ENCODE measurements at regions not wholly inside any gene's neighbourhood (a gene's known extent, or its start where the extent isn't known, plus 50 kb on each side); places are given as distances from the start of the nearest gene placed in this dataset.

DNA sequence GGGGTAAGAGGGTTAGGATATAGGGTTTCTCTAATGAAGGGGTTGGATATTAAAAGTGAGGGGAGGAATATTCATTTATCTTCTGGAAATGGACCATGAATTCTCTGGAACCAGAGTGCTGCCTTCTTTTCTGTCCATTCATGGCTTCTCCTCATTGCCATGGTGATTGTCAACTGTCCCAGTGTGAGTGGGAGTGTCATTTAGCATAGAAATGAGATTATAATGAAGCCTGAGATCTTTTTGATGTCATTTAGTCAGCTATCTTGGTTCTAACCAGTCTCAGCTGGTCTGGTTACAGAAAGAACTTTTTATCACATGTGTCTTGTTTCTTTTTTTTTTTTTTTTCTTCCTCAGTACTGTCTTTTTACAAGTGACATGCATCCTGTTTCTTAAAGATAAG, 497.3 kb upstream of the PITX2 start:
- Histone ChIP-seq H3K9me3 (ENCODE audit: control insufficient read depth in 4 of 4, low read length in 3 of 4) (no peaks in the 10 kb centered on the region), H3K4me3 (ENCODE audit: low read depth in 1 of 3, low read length in 3 of 3) (no peak overlapping the region), H3K27ac (ENCODE audit: low read depth in 1 of 2, low read length in 2 of 2) (no peak overlapping the region), H3K9ac (ENCODE audit: low read depth in 1 of 2, low read length in 2 of 2) (no peak overlapping the region), H3K27me3 (ENCODE audit: control insufficient read depth in 4 of 4, insufficient read depth in 4 of 4, low read length in 3 of 4) (no peaks in the 10 kb centered on the region), H3K36me3 (ENCODE audit: control insufficient read depth in 4 of 4, insufficient read depth in 3 of 4, low read depth in 1 of 4, low read length in 3 of 4) (no peaks in the 10 kb centered on the region), H3K4me1 (ENCODE audit: control insufficient read depth in 4 of 4, insufficient read depth in 4 of 4, low read length in 3 of 4) (no peaks in the 10 kb centered on the region)
- TF ChIP-seq JUND (IDR thresholded peaks at IDR 0.05) (no peak), FOXA1 (IDR thresholded peaks at IDR 0.05) (no peak), HNF4A (conservative IDR thresholded peaks at IDR 0.05) (no peak), HNF4G (IDR thresholded peaks at IDR 0.05) (no peak), TAF1 (conservative IDR thresholded peaks at IDR 0.05) (no peak), RXRA (IDR thresholded peaks at IDR 0.05) (no peak)
- DNase-seq (ENCODE audit: low spot score) = no peak

DNA sequence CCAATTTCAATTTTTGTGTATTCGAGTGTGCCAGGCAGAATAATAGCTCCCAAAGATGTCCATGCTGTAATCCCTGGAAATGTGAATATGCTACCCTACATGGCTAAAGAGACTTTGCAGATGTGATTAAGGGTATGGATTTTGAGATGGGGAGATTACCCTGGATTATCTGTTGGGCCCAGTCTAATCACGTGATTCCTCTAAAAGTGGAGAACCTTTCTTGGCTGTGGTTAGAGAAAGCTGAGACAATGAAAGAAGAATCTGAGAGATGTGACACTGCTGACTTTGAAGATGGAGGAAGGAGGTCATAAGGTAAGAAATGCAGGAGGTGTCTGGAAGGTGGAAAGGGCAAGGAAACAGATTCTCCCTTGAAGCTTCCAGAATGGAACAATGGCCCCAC, 503.5 kb upstream of the PITX2 start:
- Histone ChIP-seq H3K27ac (ENCODE audit: low read depth in 1 of 2, low read length in 2 of 2) (no peak overlapping the region), H3K36me3 (ENCODE audit: control insufficient read depth in 4 of 4, insufficient read depth in 3 of 4, low read depth in 1 of 4, low read length in 3 of 4) (no peaks in the 10 kb centered on the region), H3K27me3 (ENCODE audit: control insufficient read depth in 4 of 4, insufficient read depth in 4 of 4, low read length in 3 of 4) (peaks cover 0 to 5% (median 0%) of the 10 kb centered on the region in 4 donors), H3K4me1 (ENCODE audit: control insufficient read depth in 4 of 4, insufficient read depth in 4 of 4, low read length in 3 of 4) (no peaks in the 10 kb centered on the region), H3K9me3 (ENCODE audit: control insufficient read depth in 4 of 4, low read length in 3 of 4) (no peaks in the 10 kb centered on the region), H3K9ac (ENCODE audit: low read depth in 1 of 2, low read length in 2 of 2) (no peak overlapping the region), H3K4me3 (ENCODE audit: low read depth in 1 of 3, low read length in 3 of 3) (no peak overlapping the region)
- no peak for DNase-seq (ENCODE audit: low spot score)
- TF ChIP-seq, protein P1, sequence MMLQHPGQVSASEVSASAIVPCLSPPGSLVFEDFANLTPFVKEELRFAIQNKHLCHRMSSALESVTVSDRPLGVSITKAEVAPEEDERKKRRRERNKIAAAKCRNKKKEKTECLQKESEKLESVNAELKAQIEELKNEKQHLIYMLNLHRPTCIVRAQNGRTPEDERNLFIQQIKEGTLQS (IDR thresholded peaks at IDR 0.05) = no peak
- TF ChIP-seq SP1 (IDR thresholded peaks at IDR 0.05) (no peak), FOXA2 (IDR thresholded peaks at IDR 0.05) (no peak), RAD21 (IDR thresholded peaks at IDR 0.05) (no peak), EGR1 (IDR thresholded peaks at IDR 0.05; ENCODE audit: low read depth in 2 of 2) (no peak), FOXA1 (IDR thresholded peaks at IDR 0.05) (no peak)
- TF ChIP-seq, protein P2, sequence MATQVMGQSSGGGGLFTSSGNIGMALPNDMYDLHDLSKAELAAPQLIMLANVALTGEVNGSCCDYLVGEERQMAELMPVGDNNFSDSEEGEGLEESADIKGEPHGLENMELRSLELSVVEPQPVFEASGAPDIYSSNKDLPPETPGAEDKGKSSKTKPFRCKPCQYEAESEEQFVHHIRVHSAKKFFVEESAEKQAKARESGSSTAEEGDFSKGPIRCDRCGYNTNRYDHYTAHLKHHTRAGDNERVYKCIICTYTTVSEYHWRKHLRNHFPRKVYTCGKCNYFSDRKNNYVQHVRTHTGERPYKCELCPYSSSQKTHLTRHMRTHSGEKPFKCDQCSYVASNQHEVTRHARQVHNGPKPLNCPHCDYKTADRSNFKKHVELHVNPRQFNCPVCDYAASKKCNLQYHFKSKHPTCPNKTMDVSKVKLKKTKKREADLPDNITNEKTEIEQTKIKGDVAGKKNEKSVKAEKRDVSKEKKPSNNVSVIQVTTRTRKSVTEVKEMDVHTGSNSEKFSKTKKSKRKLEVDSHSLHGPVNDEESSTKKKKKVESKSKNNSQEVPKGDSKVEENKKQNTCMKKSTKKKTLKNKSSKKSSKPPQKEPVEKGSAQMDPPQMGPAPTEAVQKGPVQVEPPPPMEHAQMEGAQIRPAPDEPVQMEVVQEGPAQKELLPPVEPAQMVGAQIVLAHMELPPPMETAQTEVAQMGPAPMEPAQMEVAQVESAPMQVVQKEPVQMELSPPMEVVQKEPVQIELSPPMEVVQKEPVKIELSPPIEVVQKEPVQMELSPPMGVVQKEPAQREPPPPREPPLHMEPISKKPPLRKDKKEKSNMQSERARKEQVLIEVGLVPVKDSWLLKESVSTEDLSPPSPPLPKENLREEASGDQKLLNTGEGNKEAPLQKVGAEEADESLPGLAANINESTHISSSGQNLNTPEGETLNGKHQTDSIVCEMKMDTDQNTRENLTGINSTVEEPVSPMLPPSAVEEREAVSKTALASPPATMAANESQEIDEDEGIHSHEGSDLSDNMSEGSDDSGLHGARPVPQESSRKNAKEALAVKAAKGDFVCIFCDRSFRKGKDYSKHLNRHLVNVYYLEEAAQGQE (IDR thresholded peaks at IDR 0.05) = no peak
- 74% methylated on average over 2 of the region's 2 CpGs for WGBS

DNA sequence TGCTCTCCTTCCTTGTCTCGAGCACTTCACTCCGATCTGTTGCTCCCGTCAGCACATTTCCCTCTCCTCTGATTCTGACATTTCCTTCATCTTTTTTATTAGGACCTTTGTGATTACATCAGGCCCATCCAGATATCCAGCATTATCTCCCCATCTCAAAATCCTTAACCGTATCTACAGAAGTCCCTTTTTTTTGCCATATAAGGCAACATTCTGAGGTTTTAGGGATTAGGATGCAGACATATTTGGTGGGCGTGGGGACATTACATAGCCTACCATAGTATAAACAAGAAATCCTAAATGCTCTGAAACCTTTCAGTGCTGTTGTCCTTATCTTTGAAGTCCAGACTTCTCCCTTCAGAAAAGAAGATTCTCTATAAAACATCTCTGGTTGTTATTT, 505.0 kb upstream of the PITX2 start:
- Histone ChIP-seq H3K4me1 (ENCODE audit: control insufficient read depth in 4 of 4, insufficient read depth in 4 of 4, low read length in 3 of 4) (no peaks in the 10 kb centered on the region), H3K36me3 (ENCODE audit: control insufficient read depth in 4 of 4, insufficient read depth in 3 of 4, low read depth in 1 of 4, low read length in 3 of 4) (no peaks in the 10 kb centered on the region), H3K4me3 (ENCODE audit: low read depth in 1 of 3, low read length in 3 of 3) (no peak overlapping the region), H3K27ac (ENCODE audit: low read depth in 1 of 2, low read length in 2 of 2) (no peak overlapping the region), H3K9me3 (ENCODE audit: control insufficient read depth in 4 of 4, low read length in 3 of 4) (no peaks in the 10 kb centered on the region), H3K27me3 (ENCODE audit: control insufficient read depth in 4 of 4, insufficient read depth in 4 of 4, low read length in 3 of 4) (peaks cover 0 to 5% (median 0%) of the 10 kb centered on the region in 4 donors), H3K9ac (ENCODE audit: low read depth in 1 of 2, low read length in 2 of 2) (no peak overlapping the region)
- TF ChIP-seq, protein P3, sequence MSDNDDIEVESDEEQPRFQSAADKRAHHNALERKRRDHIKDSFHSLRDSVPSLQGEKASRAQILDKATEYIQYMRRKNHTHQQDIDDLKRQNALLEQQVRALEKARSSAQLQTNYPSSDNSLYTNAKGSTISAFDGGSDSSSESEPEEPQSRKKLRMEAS (IDR thresholded peaks at IDR 0.05) = no peak
- TF ChIP-seq RAD21 (IDR thresholded peaks at IDR 0.05) (no peak), SP1 (IDR thresholded peaks at IDR 0.05) (no peak), RXRA (IDR thresholded peaks at IDR 0.05) (no peak), HNF4A (conservative IDR thresholded peaks at IDR 0.05) (no peak)
- TF ChIP-seq, protein P4, sequence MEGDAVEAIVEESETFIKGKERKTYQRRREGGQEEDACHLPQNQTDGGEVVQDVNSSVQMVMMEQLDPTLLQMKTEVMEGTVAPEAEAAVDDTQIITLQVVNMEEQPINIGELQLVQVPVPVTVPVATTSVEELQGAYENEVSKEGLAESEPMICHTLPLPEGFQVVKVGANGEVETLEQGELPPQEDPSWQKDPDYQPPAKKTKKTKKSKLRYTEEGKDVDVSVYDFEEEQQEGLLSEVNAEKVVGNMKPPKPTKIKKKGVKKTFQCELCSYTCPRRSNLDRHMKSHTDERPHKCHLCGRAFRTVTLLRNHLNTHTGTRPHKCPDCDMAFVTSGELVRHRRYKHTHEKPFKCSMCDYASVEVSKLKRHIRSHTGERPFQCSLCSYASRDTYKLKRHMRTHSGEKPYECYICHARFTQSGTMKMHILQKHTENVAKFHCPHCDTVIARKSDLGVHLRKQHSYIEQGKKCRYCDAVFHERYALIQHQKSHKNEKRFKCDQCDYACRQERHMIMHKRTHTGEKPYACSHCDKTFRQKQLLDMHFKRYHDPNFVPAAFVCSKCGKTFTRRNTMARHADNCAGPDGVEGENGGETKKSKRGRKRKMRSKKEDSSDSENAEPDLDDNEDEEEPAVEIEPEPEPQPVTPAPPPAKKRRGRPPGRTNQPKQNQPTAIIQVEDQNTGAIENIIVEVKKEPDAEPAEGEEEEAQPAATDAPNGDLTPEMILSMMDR (IDR thresholded peaks at IDR 0.05; ENCODE audit: low read depth, low read length, missing input control) = no peak
- 77% methylated on average over 5 of the region's 5 CpGs for WGBS
- DNase-seq (ENCODE audit: low spot score) = no peak

All from liver (tissue), 8 donors.